ENCODE measurements at regions not wholly inside any gene's neighbourhood (a gene's known extent, or its start where the extent isn't known, plus 50 kb on each side); places are given as distances from the start of the nearest gene placed in this dataset.

- no peak for TF ChIP-seq ETS1 (conservative IDR thresholded peaks at IDR 0.05; ENCODE audit: control insufficient read depth, low read depth, low read length)
Observed at GRCh38 chr2:198880421-198880820, 577.3 kb downstream of the SATB2 start (continued).

GRCh38 chr2:198874472-198874858, 583.3 kb downstream of the SATB2 start:
- Histone ChIP-seq H4K20me1 (replicated peaks; ENCODE audit: control insufficient read depth, insufficient read depth, low read length) (no peaks in the 10 kb centered on the region), H3K4me3 (no peak overlapping the region), H2AFZ (ENCODE audit: low read depth, low read length) (no peak overlapping the region), H3K9me1 (ENCODE audit: control insufficient read depth, insufficient read depth, low read length) (no peaks in the 10 kb centered on the region), H3K27ac (ENCODE audit: extremely low read depth, low read depth, low read length) (no peak overlapping the region), H3K79me2 (ENCODE audit: control insufficient read depth, insufficient read depth, low read length) (no peaks in the 10 kb centered on the region), H3K9ac (ENCODE audit: insufficient read depth in 1 of 2, low read depth in 2 of 2, low read length in 2 of 2) (no peak overlapping the region), H3K9me3 (replicated peaks; ENCODE audit: control insufficient read depth, insufficient read depth, low read depth, low read length) (no peaks in the 10 kb centered on the region), H3K27me3 (ENCODE audit: control insufficient read depth in 2 of 2, insufficient read depth in 2 of 2, low read length in 2 of 2) (no peaks in the 10 kb centered on the region), H3K36me3 (ENCODE audit: control insufficient read depth, insufficient read depth, low read length) (no peaks in the 10 kb centered on the region), H3K4me1 (replicated peaks in 1 of 2; ENCODE audit: control insufficient read depth in 2 of 2, insufficient read depth in 2 of 2, low read length in 2 of 2) (no peaks in the 10 kb centered on the region), H3K4me2 (ENCODE audit: insufficient read depth, low read length) (no peak overlapping the region)
- in situ Hi-C loops (cut with MboI) (no loop called here), intact Hi-C loops (cut with micrococcal nuclease) (no loop called here)
- FAIRE-seq, result no peak
- ATAC-seq, result no peak
- 0% methylated on average over 2 of the region's 2 CpGs for WGBS (ENCODE audit: insufficient coverage, low coverage, missing lambda C conversion rate)
- ChIA-PET CTCF (ENCODE audit: low intra/inter-chr PET ratio) (no interaction called here), POLR2A (no interaction called here)
- DNase-seq (ENCODE audit: extremely low read depth in 1 of 4, low spot score in 3 of 4), result no peak
- BruUV-seq (replicated peaks), result no TSS peak
- TF ChIP-seq SPI1 (IDR thresholded peaks at IDR 0.05; ENCODE audit: borderline replicate concordance, low read depth, low read length), result no peak
- no peak for TF ChIP-seq KLF13 (tag; IDR thresholded peaks at IDR 0.05; ENCODE audit: borderline replicate concordance, low read depth)
- no peak for TF ChIP-seq HMBOX1 (IDR thresholded peaks at IDR 0.05)
- TF ChIP-seq TEAD1 (CRISPR knock-in tag; IDR thresholded peaks at IDR 0.05), result no peak
- TF ChIP-seq TCFL5 (CRISPR knock-in tag; conservative IDR thresholded peaks at IDR 0.05), result no peak
- no peak for TF ChIP-seq FOXA3 (CRISPR knock-in tag; conservative IDR thresholded peaks at IDR 0.05 in 1 of 2, IDR thresholded peaks at IDR 0.05 in 1 of 2)
- TF ChIP-seq PYGO2 (tag; IDR thresholded peaks at IDR 0.05), result no peak
- TF ChIP-seq ARID3A (IDR thresholded peaks at IDR 0.05; ENCODE audit: borderline replicate concordance, low read depth, low read length), result no peak
- TF ChIP-seq DLX4 (CRISPR knock-in tag; IDR thresholded peaks at IDR 0.05), result no peak
- no peak for TF ChIP-seq TBL1XR1 (IDR thresholded peaks at IDR 0.05; ENCODE audit: low read length in 2 of 2)
- no peak for TF ChIP-seq NBN (IDR thresholded peaks at IDR 0.05; ENCODE audit: low read depth)
